ENCODE measurements at regions not wholly inside any gene's neighbourhood (a gene's known extent, or its start where the extent isn't known, plus 50 kb on each side); places are given as distances from the start of the nearest gene placed in this dataset.

GRCh38 chr16:52748741-52749140 is 201.8 kb upstream of the TOX3 start:
- TF ChIP-seq ZNF513 (tag by site-specific recombination; IDR thresholded peaks at IDR 0.05) (no peak), CTCF (tag by site-specific recombination; IDR thresholded peaks at IDR 0.05) (no peak), ZEB2 (tag by site-specific recombination; IDR thresholded peaks at IDR 0.05) (no peak), ZNF416 (tag by site-specific recombination; IDR thresholded peaks at IDR 0.05) (no peak), ZBTB48 (tag by site-specific recombination; IDR thresholded peaks at IDR 0.05) (no peak), ZBTB20 (tag by site-specific recombination; IDR thresholded peaks at IDR 0.05) (no peak), ZNF202 (tag by site-specific recombination; IDR thresholded peaks at IDR 0.05; ENCODE audit: borderline replicate concordance) (no peak), ZNF266 (tag by site-specific recombination; IDR thresholded peaks at IDR 0.05; ENCODE audit: low read depth) (no peak), ZNF626 (tag by site-specific recombination; IDR thresholded peaks at IDR 0.05) (no peak)

Data from HEK293 (cell line).